NCI-H2227 treated with DMSO at 0.1 percent for 48 hours (cell line): ENCODE measurements at regions not wholly inside any gene's neighbourhood (a gene's known extent, or its start where the extent isn't known, plus 50 kb on each side); places are given as distances from the start of the nearest gene placed in this dataset.

Source experiments
- DNase-seq: peaks from one replicate; lab custom pipeline; 2025; lab: John Stamatoyannopoulos, UW

DNA sequence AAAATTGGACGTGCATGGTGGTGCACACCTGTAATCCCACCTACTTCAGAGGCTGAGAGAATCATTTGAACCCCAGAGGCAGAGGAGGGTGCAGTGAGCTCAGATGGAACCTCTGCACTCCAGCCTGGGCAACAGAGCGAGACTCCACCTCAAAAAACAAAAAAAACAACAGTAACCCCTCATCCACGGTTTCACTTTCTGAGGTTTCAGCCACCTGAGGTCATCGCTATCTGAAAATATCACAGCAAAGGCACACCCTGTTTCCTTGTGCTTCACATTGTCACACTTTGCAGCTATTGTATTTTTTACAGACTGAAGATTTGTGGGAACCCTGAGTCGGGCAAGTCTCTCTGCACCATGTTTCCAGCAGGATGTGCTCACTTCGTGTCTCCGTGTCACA lies 54.1 kb upstream of the FOXQ1 start:
- DNase-seq = no peak

- no peak for DNase-seq
These were observed 55.4 kb upstream of the FOXQ1 start for GRCh38 chr6:1256435-1257008.

- no peak for DNase-seq
These were observed 56.1 kb upstream of the FOXQ1 start for GRCh38 chr6:1255636-1256365.

DNA sequence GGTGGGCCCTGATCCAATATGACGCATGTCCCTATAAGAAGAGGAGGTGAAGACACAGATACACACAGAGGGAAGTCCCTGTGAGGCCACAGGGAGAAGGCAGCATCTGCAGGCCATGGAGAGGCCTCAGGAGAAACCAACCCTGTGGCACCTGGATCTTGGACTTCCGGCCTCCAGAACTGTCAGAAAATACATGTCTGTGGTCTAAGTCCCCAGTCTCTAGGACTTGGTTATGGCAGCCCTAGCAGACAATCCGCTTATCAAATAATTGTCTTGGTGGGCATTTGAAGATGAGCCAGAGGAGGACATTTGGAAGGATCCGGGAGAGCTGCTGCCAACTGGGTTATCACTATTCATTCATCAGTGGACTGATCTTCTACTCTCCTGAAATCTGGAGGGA lies 57.6 kb upstream of the FOXQ1 start:
- DNase-seq = no peak

GRCh38 chr6:1253816-1254215 lies 58.1 kb upstream of the FOXQ1 start:
- no peak for DNase-seq

GRCh38 chr6:1251198-1252155 lies 60.4 kb upstream of the FOXQ1 start:
- DNase-seq = no peak

- DNase-seq = no peak
These were observed 61.3 kb upstream of the FOXQ1 start for GRCh38 chr6:1250489-1251197.

DNA sequence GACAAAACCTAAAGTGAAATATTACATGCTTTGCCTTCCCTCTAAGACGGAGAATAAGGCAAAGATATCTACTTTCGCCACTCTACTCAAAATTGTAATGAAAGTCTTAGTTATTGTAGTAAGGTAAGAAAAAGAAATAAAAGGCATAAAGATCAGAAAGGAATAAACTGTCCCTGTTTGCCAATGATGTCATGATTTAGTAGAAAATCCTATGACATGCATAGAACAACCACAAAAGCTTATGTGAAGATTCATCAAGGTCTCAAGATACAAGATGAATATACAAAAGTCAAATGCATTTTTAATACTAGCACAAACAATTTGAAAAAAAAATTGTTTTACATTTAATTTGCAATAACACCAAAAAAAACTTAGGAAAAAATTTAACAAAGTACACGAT lies 64.0 kb upstream of the FOXQ1 start:
- no peak for DNase-seq

DNA sequence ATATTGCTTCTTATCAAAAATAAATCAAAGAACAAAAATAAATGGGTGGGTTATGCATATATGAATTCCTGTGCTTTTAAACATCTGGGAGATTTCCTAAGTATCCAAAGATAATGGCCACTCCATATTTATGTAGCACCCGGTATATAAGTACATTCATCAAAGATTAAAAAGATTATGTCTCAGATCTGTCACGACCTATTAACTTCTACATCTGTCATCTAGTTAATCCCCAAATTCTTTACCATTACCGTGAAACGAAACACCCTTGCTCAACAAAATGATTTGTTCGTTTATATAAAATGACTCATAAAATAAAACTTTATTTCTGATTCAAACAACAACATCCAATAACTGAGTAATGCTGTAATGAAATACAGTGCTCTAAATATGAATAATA lies 64.8 kb upstream of the FOXQ1 start:
- DNase-seq = no peak

DNA sequence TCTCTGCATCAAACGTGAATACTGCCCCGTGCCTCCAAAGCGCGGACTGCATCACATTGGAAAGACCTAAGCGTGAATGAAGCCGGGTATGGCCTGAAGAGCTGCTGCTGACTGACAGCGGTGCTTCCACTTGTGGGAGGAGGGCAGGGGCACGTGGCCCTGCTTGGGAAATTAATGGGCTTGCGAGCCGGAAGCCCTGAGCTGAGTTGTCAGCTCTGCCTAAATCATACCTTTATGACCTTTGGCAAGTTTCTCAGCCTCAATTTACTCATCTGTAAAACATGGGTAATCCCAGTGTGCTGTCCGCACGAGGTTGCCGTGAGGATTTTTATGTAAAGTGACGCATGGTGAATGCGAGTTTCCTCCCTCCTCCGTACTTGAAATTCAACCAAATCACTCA lies 67.0 kb upstream of the FOXQ1 start:
- DNase-seq = no peak

- DNase-seq = no peak
These were observed 67.6 kb upstream of the FOXQ1 start for GRCh38 chr6:1244278-1244677.

GRCh38 chr6:1242446-1242845 lies 69.5 kb upstream of the FOXQ1 start:
- no peak for DNase-seq

- DNase-seq = no peak
These were observed 69.9 kb upstream of the FOXQ1 start for GRCh38 chr6:1242021-1242420.

DNA sequence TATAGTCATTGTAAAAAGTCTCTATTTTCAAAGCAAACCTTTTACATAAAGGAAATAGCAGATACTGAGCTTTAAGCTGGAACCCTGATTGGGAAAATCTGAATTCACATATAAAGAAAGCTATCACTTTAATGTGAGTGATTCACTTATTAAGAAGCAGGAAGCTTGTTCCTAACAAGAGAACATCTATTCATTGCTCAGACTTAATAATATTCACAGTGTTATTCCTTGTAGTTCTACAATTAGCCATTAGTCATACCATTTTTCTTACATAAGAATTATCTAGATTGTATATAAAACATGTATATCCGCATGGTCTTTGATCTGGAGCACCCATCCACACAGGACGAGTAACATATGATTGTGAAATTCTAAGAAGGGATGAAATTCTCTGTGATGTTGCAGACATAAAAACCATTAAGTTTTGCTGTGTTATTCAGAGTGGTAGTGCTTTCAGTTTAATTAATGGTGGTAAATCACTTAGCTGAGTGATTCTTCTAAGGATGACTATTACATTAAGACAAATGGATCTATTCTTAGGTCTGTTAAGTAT lies 71.1 kb upstream of the FOXQ1 start:
- no peak for DNase-seq

DNA sequence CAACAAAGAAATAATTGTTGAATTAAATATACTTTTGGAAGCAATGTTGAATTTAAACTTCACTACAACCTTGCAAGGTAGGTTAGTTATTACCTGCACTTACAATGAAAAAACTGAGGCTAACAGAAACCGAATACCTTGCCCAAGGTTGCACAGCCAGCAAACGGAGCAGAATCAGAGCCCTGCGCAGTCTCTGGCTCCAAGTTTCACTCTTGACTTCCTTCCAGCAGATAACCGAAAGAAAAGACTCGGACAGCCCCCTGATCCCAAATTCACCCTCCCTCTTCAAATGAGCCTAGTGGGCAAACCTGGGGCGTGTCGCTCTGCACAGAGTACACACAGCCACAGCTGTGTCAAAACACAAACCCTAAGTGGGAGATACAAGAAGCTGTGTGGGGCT lies 72.1 kb upstream of the FOXQ1 start:
- DNase-seq = no peak

- DNase-seq = no peak
These were observed 73.9 kb upstream of the FOXQ1 start for GRCh38 chr6:1238040-1238439.

GRCh38 chr6:1237636-1238035 lies 74.3 kb upstream of the FOXQ1 start:
- DNase-seq = no peak

- DNase-seq = no peak
These were observed 76.1 kb upstream of the FOXQ1 start for GRCh38 chr6:1235825-1236224.

GRCh38 chr6:1233924-1234323 lies 78.0 kb upstream of the FOXQ1 start:
- DNase-seq = no peak

DNA sequence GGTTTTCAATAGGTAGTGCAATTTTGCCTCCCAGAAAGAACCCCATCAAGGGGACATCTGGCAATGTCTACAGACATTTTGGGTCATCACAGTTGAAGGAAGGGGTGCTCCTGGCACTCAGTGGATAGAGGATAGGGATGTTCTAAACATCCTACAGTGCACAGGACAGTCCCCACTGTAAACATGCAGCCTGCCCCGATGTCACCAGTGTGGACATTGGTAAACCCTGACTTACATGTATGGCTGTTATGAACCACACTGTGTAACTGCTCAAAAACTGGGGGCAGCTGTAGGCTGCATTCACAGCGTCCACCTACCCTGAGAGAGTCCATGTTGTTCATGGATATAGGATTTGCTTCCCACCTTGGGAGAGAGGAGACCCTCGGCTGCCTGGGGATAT lies 79.3 kb upstream of the FOXQ1 start:
- DNase-seq = no peak

DNA sequence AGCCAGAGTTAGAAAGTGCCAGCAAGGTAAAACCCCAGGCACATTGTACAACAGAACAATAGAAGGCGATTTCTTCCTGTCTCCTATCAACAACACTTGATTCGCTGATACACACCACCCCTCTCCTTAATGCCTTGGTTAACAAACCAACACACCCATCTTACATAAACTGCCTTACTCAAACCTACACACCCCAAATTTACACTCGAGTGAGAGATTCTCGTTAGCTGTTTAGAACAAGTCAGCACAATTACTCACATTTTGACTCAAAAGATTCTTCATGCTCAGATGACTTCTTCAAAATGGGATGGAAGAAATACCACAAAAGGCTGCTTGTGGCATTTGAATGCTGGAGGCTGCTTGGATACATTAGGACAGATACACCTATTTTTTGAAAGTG lies 80.0 kb upstream of the FOXQ1 start:
- DNase-seq = no peak
